ENCODE measurements at regions not wholly inside any gene's neighbourhood (a gene's known extent, or its start where the extent isn't known, plus 50 kb on each side); places are given as distances from the start of the nearest gene placed in this dataset.

DNA sequence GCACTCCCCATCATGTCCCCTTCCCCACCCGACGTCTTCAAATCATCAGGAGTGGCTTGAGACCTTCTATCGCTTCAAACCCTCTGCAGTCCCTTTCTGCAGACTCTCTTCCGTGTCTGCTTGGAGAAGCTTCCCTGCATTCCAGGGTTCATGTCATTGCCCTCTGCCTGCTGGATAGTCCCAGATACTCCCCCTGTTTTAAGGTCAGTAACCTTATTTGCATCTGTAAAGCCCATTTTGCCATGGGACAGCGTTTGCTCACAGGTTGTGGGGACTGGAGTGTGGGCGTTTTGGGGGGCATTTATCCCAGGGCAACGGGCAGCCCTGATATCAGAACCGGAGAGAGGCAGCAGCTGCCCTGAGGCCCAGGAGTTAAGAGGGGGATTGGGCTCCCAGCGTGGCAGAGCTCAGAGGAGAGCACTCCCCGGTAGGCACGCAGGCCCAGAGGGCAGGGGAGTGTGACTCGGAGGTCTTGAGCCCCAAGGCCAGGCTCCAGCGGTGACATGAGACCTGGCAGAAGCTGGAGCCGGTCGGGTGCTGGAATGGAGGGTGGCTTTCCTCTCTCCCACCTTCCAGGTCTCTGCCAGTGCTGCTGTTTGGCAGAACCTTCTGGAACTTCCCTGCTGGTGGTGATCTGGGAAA, 73.8 kb downstream of the RTP5 start:
- no peak for DNase-seq

DNA sequence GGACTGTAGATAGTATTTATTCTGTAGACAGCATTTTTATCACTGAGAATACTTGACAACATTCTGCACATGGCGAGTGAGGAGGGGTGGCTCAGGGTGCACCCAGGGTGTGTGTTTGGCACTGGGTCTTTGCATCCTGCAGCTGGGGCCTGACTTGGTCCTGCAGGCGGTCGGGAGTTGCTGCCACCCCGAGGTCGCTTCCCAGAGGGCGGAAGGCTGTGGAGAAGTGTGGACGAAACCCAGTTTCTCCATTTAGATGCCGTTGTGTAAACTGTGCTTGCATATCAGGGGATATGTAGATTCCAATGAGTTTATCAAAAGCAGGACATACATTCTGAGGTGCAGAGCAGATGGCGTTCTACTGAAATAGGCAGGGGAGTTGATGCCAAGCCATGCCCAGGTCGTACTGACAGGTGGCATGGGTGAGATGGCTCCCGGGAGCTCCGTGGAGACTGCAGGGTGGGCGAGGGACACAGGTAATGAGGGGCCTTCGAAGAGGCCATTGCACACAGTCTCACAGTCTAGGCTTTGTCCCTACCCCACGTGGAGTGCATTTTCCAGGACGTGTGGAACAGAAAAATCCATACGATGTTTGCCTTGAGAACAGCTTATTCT, 74.5 kb downstream of the RTP5 start:
- no peak for DNase-seq

DNA sequence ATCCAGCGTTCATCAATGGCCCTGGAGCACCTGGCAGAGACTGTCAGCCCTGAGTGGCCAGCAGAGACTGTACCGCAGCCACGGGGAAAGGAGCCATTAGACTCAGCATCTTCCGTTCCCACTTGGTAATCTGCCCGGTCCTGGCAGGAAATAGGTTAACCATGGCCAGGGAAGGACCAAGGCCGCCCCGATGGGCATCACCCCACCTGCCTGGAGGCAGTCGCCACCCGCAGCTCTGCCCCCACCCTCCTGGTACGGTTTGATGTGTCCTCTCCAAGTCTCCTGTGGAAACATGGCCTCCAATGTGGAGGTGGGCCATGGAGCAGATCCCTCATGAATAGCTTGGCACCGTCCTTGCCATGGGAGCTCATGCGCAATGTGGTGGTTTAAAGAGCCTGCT, 75.3 kb downstream of the RTP5 start:
- no peak for DNase-seq

DNA sequence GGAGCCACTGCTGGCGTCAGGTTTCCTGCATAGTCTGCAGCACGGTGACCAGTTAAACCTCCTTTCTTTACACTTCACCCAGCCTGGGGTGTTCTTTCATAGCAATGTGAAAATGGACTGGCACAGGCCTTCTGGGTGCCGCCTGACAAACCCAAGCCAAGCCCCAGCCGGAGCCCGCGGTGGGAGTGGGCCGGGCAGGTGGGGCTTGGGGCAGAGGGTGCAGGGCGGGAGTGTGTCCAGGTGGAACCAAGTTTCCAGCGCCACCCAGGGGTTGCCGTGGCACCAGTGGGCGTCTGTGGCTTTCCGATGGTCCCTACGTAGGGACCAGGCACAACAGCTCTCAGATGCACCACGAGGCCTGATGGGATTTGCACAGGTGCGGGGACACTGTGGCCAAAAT, 75.8 kb downstream of the RTP5 start:
- DNase-seq, result no peak

DNA sequence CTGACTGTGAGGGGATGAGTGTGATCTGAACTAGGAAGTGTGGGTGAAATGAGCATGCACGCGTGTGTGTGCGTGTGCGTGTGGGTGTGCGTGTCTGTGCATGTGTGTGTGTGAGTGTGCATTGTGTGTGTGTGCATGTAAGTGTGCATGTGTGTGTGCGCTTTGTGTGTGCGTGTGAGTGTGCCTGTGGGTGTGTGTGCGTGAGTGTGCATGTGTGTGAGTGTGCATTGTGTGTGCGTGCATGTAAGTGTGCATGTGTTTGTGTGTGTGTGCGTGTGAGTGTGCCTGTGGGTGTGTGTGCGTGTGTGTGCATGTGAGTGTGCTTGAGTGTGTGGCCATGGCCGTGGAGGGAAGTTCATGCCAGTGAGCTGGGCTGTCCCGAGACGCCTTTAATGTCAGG, 76.3 kb downstream of the RTP5 start:
- no peak for DNase-seq

GRCh38 chr2:241946306-241947003, 76.9 kb downstream of the RTP5 start:
- no peak for DNase-seq

DNA sequence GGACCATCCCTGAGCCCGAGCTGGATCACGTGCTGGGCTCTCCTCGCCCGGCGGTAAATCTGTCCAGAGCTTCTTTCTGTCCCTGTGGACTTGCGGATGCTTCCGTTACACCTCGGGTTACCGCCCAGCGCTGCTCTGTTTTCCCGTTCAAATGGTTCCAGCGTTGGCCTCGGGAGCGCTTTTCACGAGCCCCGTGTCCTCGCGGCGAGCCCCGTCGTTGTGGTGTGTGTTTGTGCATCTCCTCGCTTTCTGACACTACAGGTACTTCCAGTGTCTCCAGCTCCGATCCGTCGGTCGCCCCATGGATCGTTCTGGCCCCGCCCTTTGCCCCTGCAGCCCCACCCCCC, 77.4 kb downstream of the RTP5 start:
- no peak for DNase-seq

- no peak for DNase-seq
Measured at GRCh38 chr2:241947401-241947800, 77.9 kb downstream of the RTP5 start.

GRCh38 chr2:241947876-241948275, 78.3 kb downstream of the RTP5 start:
- no peak for DNase-seq

- no peak for DNase-seq
Measured at GRCh38 chr2:241948299-241948897, 78.9 kb downstream of the RTP5 start.

- DNase-seq, result no peak
Measured at GRCh38 chr2:241948901-241949735, 79.6 kb downstream of the RTP5 start.

DNA sequence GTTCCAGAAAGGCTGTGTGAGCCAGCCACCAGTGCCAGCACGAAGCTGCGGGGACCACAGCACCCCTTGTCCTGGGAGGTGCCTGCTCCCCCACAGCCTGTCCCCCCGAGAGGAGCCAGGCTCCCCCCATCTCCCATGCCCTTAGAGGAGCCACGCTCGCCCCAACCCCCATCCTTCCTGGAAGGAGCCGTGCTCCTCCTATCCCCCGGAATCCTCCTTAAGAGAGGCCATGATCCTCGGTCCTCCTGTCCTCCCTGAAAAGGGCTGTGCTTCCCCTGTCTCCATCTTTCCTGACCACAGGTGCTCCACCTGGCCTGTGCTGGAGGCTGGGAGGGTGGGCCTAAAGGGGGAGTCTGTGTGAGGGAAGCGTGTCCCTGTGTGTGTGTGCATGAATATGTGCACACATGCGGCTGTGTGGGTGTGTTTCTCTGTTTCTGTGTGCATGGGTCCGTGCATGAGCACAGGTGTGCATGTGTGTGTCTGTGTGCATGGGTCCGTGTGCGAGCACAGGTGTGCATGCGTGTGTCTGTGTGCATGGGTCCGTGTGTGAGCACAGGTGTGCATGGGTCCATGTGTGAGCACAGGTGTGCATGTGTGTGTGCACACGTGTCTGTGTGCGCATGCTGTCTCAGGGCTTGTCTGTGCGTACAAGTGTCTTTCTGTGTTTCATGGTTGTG, 80.3 kb downstream of the RTP5 start:
- DNase-seq, result no peak

GRCh38 chr2:241950413-241951315, 81.1 kb downstream of the RTP5 start:
- DNase-seq, result no peak

- no peak for DNase-seq
Measured at GRCh38 chr2:241951316-241951700, 81.8 kb downstream of the RTP5 start.

DNA sequence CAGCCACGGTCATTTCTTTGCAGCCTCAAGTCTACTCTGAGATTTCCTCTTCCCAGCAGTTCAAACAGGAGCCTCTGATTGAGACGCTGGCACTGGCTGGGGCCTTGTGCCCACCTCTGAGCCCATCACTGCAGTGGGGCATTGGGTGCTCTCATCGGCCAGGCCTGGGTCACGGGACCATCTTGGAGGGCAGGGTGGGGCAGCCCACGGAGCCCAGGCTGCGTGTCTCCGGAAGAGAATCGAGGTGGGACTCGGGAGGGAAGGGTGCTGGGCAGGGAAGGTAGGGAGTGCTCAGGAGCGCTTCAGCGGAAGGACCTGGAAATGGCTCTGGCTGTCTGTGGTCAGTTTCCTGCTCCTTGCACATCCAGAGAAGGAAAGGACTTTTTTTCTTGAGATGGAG, 82.4 kb downstream of the RTP5 start:
- DNase-seq, result no peak

DNA sequence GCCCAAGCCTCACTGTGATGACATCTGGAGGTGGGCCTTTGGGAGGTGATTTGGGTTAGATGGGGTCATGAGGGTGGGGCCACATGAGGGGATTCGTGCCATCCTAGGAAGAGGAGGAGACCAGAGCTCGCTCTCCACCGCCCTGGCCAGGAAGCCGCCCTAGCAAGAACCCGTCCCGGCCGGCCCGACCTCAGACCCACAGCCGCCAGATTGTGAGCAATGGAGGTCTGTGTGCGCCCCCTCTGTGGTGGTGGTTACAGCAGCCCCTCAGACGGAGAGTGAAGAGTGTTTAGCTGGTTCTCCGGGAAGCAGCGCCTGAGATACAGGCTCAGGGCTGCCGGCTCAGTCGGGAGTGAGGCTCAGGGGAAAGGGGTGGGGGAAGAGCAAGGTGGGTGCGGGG, 83.3 kb downstream of the RTP5 start:
- no peak for DNase-seq

GRCh38 chr2:241953324-241953928, 83.9 kb downstream of the RTP5 start:
- DNase-seq, result no peak

GRCh38 chr2:241956521-241957110, 87.1 kb downstream of the RTP5 start:
- no peak for DNase-seq

GRCh38 chr2:241957276-241957675, 87.7 kb downstream of the RTP5 start:
- DNase-seq, result no peak

GRCh38 chr2:241958818-241959545, 89.5 kb downstream of the RTP5 start:
- no peak for DNase-seq
